T-helper 2 cell treated with Interferon-gamma antibody and Interleukin-4, amounts not matched to agents 5 μg/mL and 100 μg/mL, for 36 hours (primary cell): ENCODE measurements at regions not wholly inside any gene's neighbourhood (a gene's known extent, or its start where the extent isn't known, plus 50 kb on each side); places are given as distances from the start of the nearest gene placed in this dataset.

ENCODE experiments used
- DNase-seq: peaks from one replicate; pipeline ENCODE4 v3.0.0; 2021; ENCODE audit warnings: low spot score
- H3K27ac Mint-ChIP-seq: one replicate; pipeline ENCODE4 v1.8.0; 2021; ENCODE audit warnings: mild to moderate bottlenecking, mixed read lengths
- H3K27me3 Mint-ChIP-seq: one replicate; pipeline ENCODE4 v1.8.0; 2021; ENCODE audit warnings: low read depth, mixed read lengths
- H3K36me3 Mint-ChIP-seq: one replicate; pipeline ENCODE4 v1.8.0; 2021; ENCODE audit warnings: low read depth, mixed read lengths
- H3K4me1 Mint-ChIP-seq: one replicate; pipeline ENCODE4 v1.8.0; 2021; ENCODE audit warnings: low read depth, mixed read lengths
- H3K4me3 Mint-ChIP-seq: one replicate; pipeline ENCODE4 v1.8.0; 2022; ENCODE audit warnings: mild to moderate bottlenecking, moderate library complexity, mixed read lengths
- H3K9me3 Mint-ChIP-seq: one replicate; pipeline ENCODE4 v1.8.0; 2021; ENCODE audit warnings: mixed read lengths

GRCh38 chr12:111064982-111065381 lies 144.6 kb upstream of the MYL2 start:
- H3K4me1 Mint-ChIP-seq = peaks cover 4% of the 10 kb centered on the region
- DNase-seq = no peak
- H3K27me3 Mint-ChIP-seq = peaks cover 3% of the 10 kb centered on the region
- no peaks in the 10 kb centered on the region for H3K9me3 Mint-ChIP-seq
- H3K27ac Mint-ChIP-seq = no peak overlapping the region
- no peak overlapping the region for H3K4me3 Mint-ChIP-seq
- no peaks in the 10 kb centered on the region for H3K36me3 Mint-ChIP-seq

- no peaks in the 10 kb centered on the region for H3K36me3 Mint-ChIP-seq
- peaks cover under 1% of the 10 kb centered on the region for H3K27me3 Mint-ChIP-seq
- DNase-seq = no peak
- H3K4me3 Mint-ChIP-seq = no peak overlapping the region
- no peak overlapping the region for H3K27ac Mint-ChIP-seq
- no peaks in the 10 kb centered on the region for H3K9me3 Mint-ChIP-seq
- H3K4me1 Mint-ChIP-seq = peaks cover 4% of the 10 kb centered on the region
Observed at GRCh38 chr12:111064154-111064553, 143.8 kb upstream of the MYL2 start.

GRCh38 chr12:111063295-111064026 lies 143.1 kb upstream of the MYL2 start:
- Mint-ChIP-seq H3K27ac (no peak overlapping the region), H3K4me3 (no peak overlapping the region), H3K36me3 (no peaks in the 10 kb centered on the region), H3K9me3 (no peaks in the 10 kb centered on the region), H3K27me3 (no peaks in the 10 kb centered on the region), H3K4me1 (peaks cover 5% of the 10 kb centered on the region)
- no peak for DNase-seq

- Mint-ChIP-seq H3K27me3 (no peaks in the 10 kb centered on the region), H3K27ac (peak overlapping the region; percentile 100), H3K4me1 (peaks cover 22% of the 10 kb centered on the region), H3K36me3 (peaks cover 18% of the 10 kb centered on the region), H3K4me3 (no peak overlapping the region), H3K9me3 (peaks cover 16% of the 10 kb centered on the region)
- DNase-seq = no peak
Observed at GRCh38 chr12:111057701-111058425, 137.5 kb upstream of the MYL2 start.

GRCh38 chr12:111056618-111057521 lies 136.5 kb upstream of the MYL2 start:
- Mint-ChIP-seq H3K27ac (peak overlapping the region; percentile 100), H3K4me1 (peaks cover 22% of the 10 kb centered on the region), H3K4me3 (peak overlapping the region; percentile 39), H3K36me3 (peaks cover 18% of the 10 kb centered on the region), H3K27me3 (no peaks in the 10 kb centered on the region), H3K9me3 (peaks cover 16% of the 10 kb centered on the region)
- DNase-seq = peak; percentile 66

- peaks cover 16% of the 10 kb centered on the region for H3K9me3 Mint-ChIP-seq
- DNase-seq = no peak
- H3K27ac Mint-ChIP-seq = peak overlapping the region; percentile 100
- peaks cover 18% of the 10 kb centered on the region for H3K36me3 Mint-ChIP-seq
- H3K27me3 Mint-ChIP-seq = no peaks in the 10 kb centered on the region
- no peak overlapping the region for H3K4me3 Mint-ChIP-seq
- peaks cover 22% of the 10 kb centered on the region for H3K4me1 Mint-ChIP-seq
Observed at GRCh38 chr12:111055181-111055880, 135.0 kb upstream of the MYL2 start.

GRCh38 chr12:111048991-111049390 lies 128.6 kb upstream of the MYL2 start:
- no peaks in the 10 kb centered on the region for H3K9me3 Mint-ChIP-seq
- no peaks in the 10 kb centered on the region for H3K36me3 Mint-ChIP-seq
- no peaks in the 10 kb centered on the region for H3K4me1 Mint-ChIP-seq
- H3K27ac Mint-ChIP-seq = no peak overlapping the region
- peaks cover 12% of the 10 kb centered on the region for H3K27me3 Mint-ChIP-seq
- DNase-seq = no peak
- no peak overlapping the region for H3K4me3 Mint-ChIP-seq

- no peak for DNase-seq
- H3K4me1 Mint-ChIP-seq = no peaks in the 10 kb centered on the region
- no peaks in the 10 kb centered on the region for H3K9me3 Mint-ChIP-seq
- peaks cover 12% of the 10 kb centered on the region for H3K27me3 Mint-ChIP-seq
- H3K27ac Mint-ChIP-seq = no peak overlapping the region
- H3K4me3 Mint-ChIP-seq = no peak overlapping the region
- H3K36me3 Mint-ChIP-seq = no peaks in the 10 kb centered on the region
Observed at GRCh38 chr12:111046896-111047295, 126.5 kb upstream of the MYL2 start.

- no peaks in the 10 kb centered on the region for H3K9me3 Mint-ChIP-seq
- H3K27ac Mint-ChIP-seq = no peak overlapping the region
- H3K27me3 Mint-ChIP-seq = peaks cover 14% of the 10 kb centered on the region
- H3K4me1 Mint-ChIP-seq = no peaks in the 10 kb centered on the region
- H3K36me3 Mint-ChIP-seq = no peaks in the 10 kb centered on the region
- no peak overlapping the region for H3K4me3 Mint-ChIP-seq
- DNase-seq = no peak
Observed at GRCh38 chr12:111045941-111046340, 125.6 kb upstream of the MYL2 start.

GRCh38 chr12:111041091-111041490 lies 120.7 kb upstream of the MYL2 start:
- no peak for DNase-seq
- H3K4me1 Mint-ChIP-seq = no peaks in the 10 kb centered on the region
- H3K9me3 Mint-ChIP-seq = no peaks in the 10 kb centered on the region
- peaks cover 35% of the 10 kb centered on the region for H3K27me3 Mint-ChIP-seq
- no peaks in the 10 kb centered on the region for H3K36me3 Mint-ChIP-seq
- H3K4me3 Mint-ChIP-seq = no peak overlapping the region
- no peak overlapping the region for H3K27ac Mint-ChIP-seq

GRCh38 chr12:111040690-111041089 lies 120.3 kb upstream of the MYL2 start:
- no peak for DNase-seq
- H3K4me3 Mint-ChIP-seq = no peak overlapping the region
- H3K9me3 Mint-ChIP-seq = no peaks in the 10 kb centered on the region
- no peaks in the 10 kb centered on the region for H3K36me3 Mint-ChIP-seq
- peaks cover 39% of the 10 kb centered on the region for H3K27me3 Mint-ChIP-seq
- peaks cover 2% of the 10 kb centered on the region for H3K4me1 Mint-ChIP-seq
- no peak overlapping the region for H3K27ac Mint-ChIP-seq

GRCh38 chr12:111038941-111039340 lies 118.6 kb upstream of the MYL2 start:
- no peak for DNase-seq
- peaks cover 5% of the 10 kb centered on the region for H3K4me1 Mint-ChIP-seq
- H3K27me3 Mint-ChIP-seq = peaks cover 48% of the 10 kb centered on the region
- no peaks in the 10 kb centered on the region for H3K9me3 Mint-ChIP-seq
- no peaks in the 10 kb centered on the region for H3K36me3 Mint-ChIP-seq
- no peak overlapping the region for H3K27ac Mint-ChIP-seq
- no peak overlapping the region for H3K4me3 Mint-ChIP-seq

GRCh38 chr12:111038077-111038476 lies 117.7 kb upstream of the MYL2 start:
- Mint-ChIP-seq H3K4me3 (no peak overlapping the region), H3K27me3 (peaks cover 51% of the 10 kb centered on the region), H3K36me3 (no peaks in the 10 kb centered on the region), H3K9me3 (no peaks in the 10 kb centered on the region), H3K4me1 (peaks cover 5% of the 10 kb centered on the region), H3K27ac (no peak overlapping the region)
- DNase-seq = no peak
